ENCODE measurements at regions not wholly inside any gene's neighbourhood (a gene's known extent, or its start where the extent isn't known, plus 50 kb on each side); places are given as distances from the start of the nearest gene placed in this dataset.
"Not testable (repeated sequence)": the region's sequence is repeated elsewhere in the genome, so short reads cannot be mapped to it uniquely, and the experiment has no call there.

DNA sequence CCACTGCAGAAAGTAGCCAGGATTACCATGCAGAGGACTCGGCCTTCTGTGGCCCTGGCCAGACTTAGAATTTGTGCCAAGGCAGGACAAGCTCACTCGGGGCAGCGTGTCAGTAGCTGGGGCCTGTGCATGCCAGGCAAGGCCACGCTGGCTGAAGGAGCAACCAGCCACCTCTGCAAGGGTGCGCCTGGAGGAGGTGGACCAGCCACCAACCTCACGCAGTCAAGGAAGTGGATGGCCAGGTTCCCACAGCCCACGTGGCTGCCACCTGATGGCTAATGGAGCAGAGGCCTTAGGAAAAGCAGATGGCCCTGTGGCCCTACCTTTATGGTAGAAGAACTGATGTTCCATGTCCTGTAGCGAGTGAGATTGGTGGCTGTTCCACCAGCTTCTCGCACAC, 107.9 kb downstream of the CCDC74A start (continued):
- TF ChIP-seq NKRF (conservative IDR thresholded peaks at IDR 0.05) (no peak), YBX1 (IDR thresholded peaks at IDR 0.05) (no peak)

DNA sequence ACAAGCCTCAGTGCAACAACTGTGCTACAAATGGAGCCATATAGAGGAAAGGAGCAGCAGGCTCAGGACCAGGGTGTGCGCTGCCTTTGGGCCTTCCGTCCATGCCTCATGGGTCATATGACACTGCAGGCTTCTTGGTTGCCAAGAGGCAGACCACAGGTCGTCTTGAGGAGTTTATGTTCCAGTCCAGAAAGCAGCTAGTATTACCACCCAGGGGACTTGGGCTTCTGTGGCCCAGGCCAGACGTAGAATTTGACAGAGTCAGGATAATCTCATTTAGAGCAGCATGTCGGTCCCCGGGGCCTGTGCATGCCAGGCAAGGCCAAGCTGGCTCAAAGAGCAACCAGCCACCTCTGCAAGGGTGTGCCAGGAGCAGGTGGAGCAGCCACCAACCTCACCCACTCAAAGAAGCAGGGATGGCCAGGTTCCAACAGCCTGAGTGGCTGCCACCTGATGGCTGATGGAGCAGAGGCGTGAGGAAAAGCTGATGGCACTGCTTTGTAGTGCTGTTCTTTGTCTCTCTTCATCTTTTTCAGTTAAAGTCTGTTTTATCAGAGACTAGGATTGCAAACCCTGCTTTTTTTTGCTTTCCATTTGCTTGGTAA, 109.1 kb downstream of the CCDC74A start:
- H3K9ac ChIP-seq (ENCODE audit: control insufficient read depth, insufficient read depth, low read length); FAIRE-seq; SMC1A ChIA-PET (ENCODE audit: uncharacterized antibody, unreplicated experiment); H3K4me2 ChIP-seq (ENCODE audit: control insufficient read depth, insufficient read depth); H3K27ac ChIP-seq (ENCODE audit: control insufficient read depth, insufficient read depth); ATAC-seq; in situ Hi-C loops (cut with MboI); BruUV-seq (replicated peaks); H3K9me3 ChIP-seq (replicated peaks; ENCODE audit: control insufficient read depth, insufficient read depth, low read length); H3K27me3 ChIP-seq (replicated peaks in 1 of 2; ENCODE audit: control insufficient read depth in 2 of 2, insufficient read depth in 2 of 2, low read length in 1 of 2); H4K20me1 ChIP-seq (ENCODE audit: control insufficient read depth, insufficient read depth); H3K79me2 ChIP-seq (ENCODE audit: control insufficient read depth, insufficient read depth, low read length); H2AFZ ChIP-seq (ENCODE audit: control insufficient read depth, low read depth, low read length); H3K36me3 ChIP-seq (ENCODE audit: control insufficient read depth in 2 of 2, insufficient read depth in 2 of 2, low read length in 1 of 2); POLR2A ChIA-PET; H3K4me3 ChIP-seq; CTCF ChIA-PET; H3K4me1 ChIP-seq (ENCODE audit: control insufficient read depth, insufficient read depth, low read length); intact Hi-C loops (cut with micrococcal nuclease; ENCODE audit: unreplicated experiment); DNase-seq (ENCODE audit: low read depth, low spot score); RAD21 ChIA-PET (ENCODE audit: unreplicated experiment): not testable (repeated sequence)
- WGBS (ENCODE audit: insufficient coverage, insufficient replicate concordance, low lambda C conversion rate, missing lambda C conversion rate), result 37% methylated on average over 7 of the region's 7 CpGs

DNA sequence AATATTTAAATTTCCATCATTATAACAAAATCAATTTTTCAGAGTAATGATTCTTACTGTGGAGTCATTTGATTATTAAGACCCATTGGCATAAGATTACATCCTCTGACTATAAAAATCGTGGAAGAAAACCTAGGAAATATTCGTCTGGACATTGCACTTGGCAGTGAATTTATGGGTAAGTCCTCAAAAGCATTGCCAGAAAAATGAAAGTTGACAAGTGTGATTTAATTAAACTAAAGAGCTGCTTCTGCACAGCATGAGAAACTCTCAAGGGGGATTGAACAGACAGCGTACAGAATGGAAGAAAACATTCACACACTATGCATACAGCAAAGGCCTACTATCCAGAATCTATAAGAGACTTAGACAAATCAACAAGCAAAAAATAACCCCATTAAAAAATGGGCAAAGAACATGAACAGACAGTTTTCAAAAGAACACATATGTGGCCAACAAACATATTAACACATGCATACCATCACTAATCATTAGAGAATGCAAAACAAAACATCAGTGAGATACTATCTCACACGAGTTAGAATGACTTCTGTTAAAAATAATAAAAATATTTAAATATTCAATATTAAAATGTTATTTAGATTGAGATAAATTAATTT, 111.4 kb downstream of the CCDC74A start:
- H3K9me3 ChIP-seq (replicated peaks; ENCODE audit: control insufficient read depth, insufficient read depth, low read length); H3K79me2 ChIP-seq (ENCODE audit: control insufficient read depth, insufficient read depth, low read length); intact Hi-C loops (cut with micrococcal nuclease; ENCODE audit: unreplicated experiment); H3K4me1 ChIP-seq (ENCODE audit: control insufficient read depth, insufficient read depth, low read length); RAD21 ChIA-PET (ENCODE audit: unreplicated experiment); H2AFZ ChIP-seq (ENCODE audit: control insufficient read depth, low read depth, low read length); H3K36me3 ChIP-seq (ENCODE audit: control insufficient read depth in 2 of 2, insufficient read depth in 2 of 2, low read length in 1 of 2); H3K4me3 ChIP-seq; H3K4me2 ChIP-seq (ENCODE audit: control insufficient read depth, insufficient read depth); H3K27me3 ChIP-seq (replicated peaks in 1 of 2; ENCODE audit: control insufficient read depth in 2 of 2, insufficient read depth in 2 of 2, low read length in 1 of 2); H4K20me1 ChIP-seq (ENCODE audit: control insufficient read depth, insufficient read depth); POLR2A ChIA-PET; H3K9ac ChIP-seq (ENCODE audit: control insufficient read depth, insufficient read depth, low read length); ATAC-seq; FAIRE-seq; DNase-seq (ENCODE audit: low read depth, low spot score); CTCF ChIA-PET; SMC1A ChIA-PET (ENCODE audit: uncharacterized antibody, unreplicated experiment); BruUV-seq (replicated peaks); H3K27ac ChIP-seq (ENCODE audit: control insufficient read depth, insufficient read depth); in situ Hi-C loops (cut with MboI): not testable (repeated sequence)
- 49% methylated on average over 4 of the region's 4 CpGs for WGBS (ENCODE audit: insufficient coverage, insufficient replicate concordance, low lambda C conversion rate, missing lambda C conversion rate)
